ENCODE measurements at regions not wholly inside any gene's neighbourhood (a gene's known extent, or its start where the extent isn't known, plus 50 kb on each side); places are given as distances from the start of the nearest gene placed in this dataset.
"Not testable (repeated sequence)": the region's sequence is repeated elsewhere in the genome, so short reads cannot be mapped to it uniquely, and the experiment has no call there.

DNA sequence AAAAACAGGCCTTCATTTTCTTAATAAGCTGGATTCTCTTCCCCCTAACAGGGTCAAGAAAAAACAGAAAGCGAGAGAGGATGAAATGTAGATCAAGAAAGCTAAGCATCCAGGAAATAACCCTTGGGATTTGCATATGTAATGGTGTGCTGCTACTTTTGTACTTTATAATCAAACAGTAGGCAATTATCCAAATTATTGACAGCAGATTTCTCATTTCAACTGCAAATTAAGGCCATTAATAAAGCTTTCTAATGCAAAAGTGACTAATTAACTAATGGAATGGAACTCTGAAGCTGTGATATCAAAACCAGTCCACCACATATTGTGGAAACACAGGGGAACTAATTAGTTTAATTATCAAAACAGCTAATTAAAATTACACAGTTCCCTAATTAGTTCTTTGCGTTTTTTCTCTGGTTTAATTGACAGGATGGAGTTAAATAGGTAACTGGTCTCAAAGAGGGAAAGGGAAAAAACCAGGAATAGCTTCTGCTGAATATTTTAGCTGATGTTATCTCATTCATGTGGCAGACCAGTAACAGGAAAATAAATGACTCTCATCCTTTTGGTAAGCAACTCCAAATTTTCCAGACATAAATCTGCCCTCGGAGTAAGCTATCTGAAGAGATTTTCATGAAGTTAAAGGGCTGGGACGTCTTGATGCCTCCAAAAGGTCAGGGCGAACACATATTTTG lies 182.7 kb upstream of the LMO3 start:
- ATAC-seq (no peak), DNase-seq (no peak)
- Histone ChIP-seq H3K27me3 (no peaks in the 10 kb centered on the region), H3K36me3 (no peaks in the 10 kb centered on the region), H3K27ac (no peak overlapping the region), H3K4me3 (no peak overlapping the region), H3K9me3 (no peaks in the 10 kb centered on the region), H3K4me1 (no peaks in the 10 kb centered on the region)
- intact Hi-C loops (cut with DNase I), result no loop called here
- no peak for TF ChIP-seq POLR2A (IDR thresholded peaks at IDR 0.05)
- TF ChIP-seq, protein P1, sequence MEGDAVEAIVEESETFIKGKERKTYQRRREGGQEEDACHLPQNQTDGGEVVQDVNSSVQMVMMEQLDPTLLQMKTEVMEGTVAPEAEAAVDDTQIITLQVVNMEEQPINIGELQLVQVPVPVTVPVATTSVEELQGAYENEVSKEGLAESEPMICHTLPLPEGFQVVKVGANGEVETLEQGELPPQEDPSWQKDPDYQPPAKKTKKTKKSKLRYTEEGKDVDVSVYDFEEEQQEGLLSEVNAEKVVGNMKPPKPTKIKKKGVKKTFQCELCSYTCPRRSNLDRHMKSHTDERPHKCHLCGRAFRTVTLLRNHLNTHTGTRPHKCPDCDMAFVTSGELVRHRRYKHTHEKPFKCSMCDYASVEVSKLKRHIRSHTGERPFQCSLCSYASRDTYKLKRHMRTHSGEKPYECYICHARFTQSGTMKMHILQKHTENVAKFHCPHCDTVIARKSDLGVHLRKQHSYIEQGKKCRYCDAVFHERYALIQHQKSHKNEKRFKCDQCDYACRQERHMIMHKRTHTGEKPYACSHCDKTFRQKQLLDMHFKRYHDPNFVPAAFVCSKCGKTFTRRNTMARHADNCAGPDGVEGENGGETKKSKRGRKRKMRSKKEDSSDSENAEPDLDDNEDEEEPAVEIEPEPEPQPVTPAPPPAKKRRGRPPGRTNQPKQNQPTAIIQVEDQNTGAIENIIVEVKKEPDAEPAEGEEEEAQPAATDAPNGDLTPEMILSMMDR (IDR thresholded peaks at IDR 0.05), result no peak
- WGBS (ENCODE audit: insufficient coverage, low coverage, low lambda C conversion rate, missing lambda C conversion rate), result 30% methylated on average over 5 of the region's 5 CpGs

DNA sequence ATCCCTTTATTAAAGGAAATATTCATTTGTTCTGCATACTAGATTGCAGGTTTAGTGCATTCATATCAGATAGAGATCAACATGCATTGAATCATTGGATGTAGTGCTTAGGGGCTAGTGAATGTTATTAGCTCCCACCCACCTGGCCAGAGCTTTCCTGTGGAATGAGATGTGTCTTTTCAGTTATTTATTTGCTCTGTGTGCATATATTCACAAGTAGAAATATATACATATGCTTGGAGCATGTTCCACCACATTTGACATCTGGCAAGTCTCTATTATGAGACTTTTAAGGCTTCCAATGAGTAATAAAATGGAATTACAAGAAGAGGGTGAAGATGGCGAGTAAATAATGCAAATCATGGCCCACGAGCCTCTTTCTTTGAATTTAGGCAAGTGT lies 180.0 kb upstream of the LMO3 start:
- TF ChIP-seq, protein P1 (IDR thresholded peaks at IDR 0.05), result no peak
- no peak for TF ChIP-seq POLR2A (IDR thresholded peaks at IDR 0.05)
- no peaks in the 10 kb centered on the region for H3K27me3 ChIP-seq
- no peaks in the 10 kb centered on the region for H3K4me1 ChIP-seq
- DNase-seq (no peak), ATAC-seq (no peak)
- no peak overlapping the region for H3K4me3 ChIP-seq
- intact Hi-C loops (cut with DNase I), result no loop called here
- no peaks in the 10 kb centered on the region for H3K36me3 ChIP-seq
- 27% methylated on average over 2 of the region's 2 CpGs for WGBS (ENCODE audit: insufficient coverage, low coverage, low lambda C conversion rate, missing lambda C conversion rate)
- no peaks in the 10 kb centered on the region for H3K9me3 ChIP-seq
- no peak overlapping the region for H3K27ac ChIP-seq

DNA sequence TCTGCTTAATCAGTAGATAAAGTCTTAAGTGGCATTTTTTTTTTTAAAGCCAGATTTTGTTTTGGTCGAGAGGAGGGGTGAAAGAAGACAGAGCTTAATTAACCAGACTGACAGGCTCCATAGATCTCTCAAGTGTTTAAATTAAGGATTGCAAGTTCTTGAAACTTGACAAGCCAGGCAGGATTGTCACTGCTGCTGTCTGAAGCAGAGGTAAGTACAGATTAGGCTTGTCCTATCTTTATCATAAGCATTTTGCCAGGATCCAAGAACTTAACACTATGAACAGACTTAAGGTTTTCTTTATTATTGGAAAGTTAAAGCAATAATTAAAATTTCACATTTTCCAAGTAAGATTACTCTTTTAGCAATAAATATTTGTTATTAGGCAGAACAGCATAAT lies 179.6 kb upstream of the LMO3 start:
- 27% methylated on average over 1 of the region's 1 CpG for WGBS (ENCODE audit: insufficient coverage, low coverage, low lambda C conversion rate, missing lambda C conversion rate)
- intact Hi-C loops (cut with DNase I), result no loop called here
- Histone ChIP-seq H3K27ac (no peak overlapping the region), H3K4me3 (no peak overlapping the region), H3K36me3 (no peaks in the 10 kb centered on the region), H3K4me1 (no peaks in the 10 kb centered on the region), H3K27me3 (no peaks in the 10 kb centered on the region), H3K9me3 (no peaks in the 10 kb centered on the region)
- ATAC-seq (no peak), DNase-seq (no peak)
- no peak for TF ChIP-seq POLR2A (IDR thresholded peaks at IDR 0.05)
- TF ChIP-seq, protein P1 (IDR thresholded peaks at IDR 0.05), result no peak

DNA sequence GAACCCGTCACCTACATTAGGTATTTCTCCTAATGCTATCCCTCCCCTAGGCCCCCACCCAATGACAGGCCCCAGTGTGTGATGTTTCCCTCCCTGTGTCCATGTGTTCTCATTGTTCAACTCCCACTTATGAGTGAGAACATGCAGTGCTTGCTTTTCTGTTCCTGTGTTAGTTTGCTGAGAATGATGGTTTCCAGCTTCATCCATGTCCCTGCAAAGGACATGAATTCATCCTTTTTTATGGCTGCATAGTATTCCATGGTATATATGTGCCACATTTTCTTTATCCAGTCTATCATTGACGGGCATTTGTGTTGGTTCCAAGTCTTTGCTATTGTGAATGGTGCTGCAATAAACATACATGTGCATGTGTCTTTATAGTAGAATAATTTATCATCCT lies 163.2 kb upstream of the LMO3 start:
- intact Hi-C loops (cut with DNase I); DNase-seq; H3K36me3 ChIP-seq; H3K27ac ChIP-seq; H3K27me3 ChIP-seq; H3K4me3 ChIP-seq; H3K9me3 ChIP-seq; ATAC-seq; H3K4me1 ChIP-seq: not testable (repeated sequence)
- 64% methylated on average over 2 of the region's 2 CpGs for WGBS (ENCODE audit: insufficient coverage, low coverage, low lambda C conversion rate, missing lambda C conversion rate)

DNA sequence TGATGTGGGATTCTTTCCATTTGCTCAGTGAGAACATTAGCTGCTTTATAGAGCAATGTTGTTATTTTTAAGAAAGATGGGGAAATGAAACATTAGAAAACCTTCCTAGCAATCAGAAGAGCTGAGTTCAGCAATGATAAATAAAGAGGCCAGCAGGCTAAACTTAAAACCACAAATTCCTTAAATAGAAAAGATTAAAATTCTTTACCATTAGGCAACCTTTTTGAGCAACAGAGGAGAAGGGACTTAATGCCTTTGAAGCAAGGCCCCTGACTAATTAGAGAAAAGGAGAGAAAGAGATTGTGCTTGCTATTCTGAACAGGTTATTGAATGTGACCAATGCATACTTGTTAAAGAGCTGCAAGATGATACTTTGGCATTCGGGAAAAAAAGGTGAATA lies 160.8 kb upstream of the LMO3 start:
- Histone ChIP-seq H3K4me1 (no peaks in the 10 kb centered on the region), H3K27ac (no peak overlapping the region), H3K9me3 (no peaks in the 10 kb centered on the region), H3K27me3 (no peaks in the 10 kb centered on the region), H3K36me3 (no peaks in the 10 kb centered on the region), H3K4me3 (no peak overlapping the region)
- no peak for TF ChIP-seq POLR2A (IDR thresholded peaks at IDR 0.05)
- TF ChIP-seq, protein P1 (IDR thresholded peaks at IDR 0.05), result no peak
- intact Hi-C loops (cut with DNase I), result no loop called here
- DNase-seq, result no peak
- 43% methylated on average over 1 of the region's 1 CpG for WGBS (ENCODE audit: insufficient coverage, low coverage, low lambda C conversion rate, missing lambda C conversion rate)
- ATAC-seq, result no peak

All from right lobe of liver (tissue), 6 donors.